HG03066 (cell line): ENCODE measurements at regions not wholly inside any gene's neighbourhood (a gene's known extent, or its start where the extent isn't known, plus 50 kb on each side); places are given as distances from the start of the nearest gene placed in this dataset.
"Not testable (repeated sequence)": the region's sequence is repeated elsewhere in the genome, so short reads cannot be mapped to it uniquely, and the experiment has no call there.

Experiments used
- ATAC-seq: cut with Tn5 transposase; IDR thresholded peaks from one replicate; pipeline ENCODE4 v1.9.1; 2021; ENCODE audit warnings: low read depth; ENCODE audit not compliant: unreplicated experiment

- ATAC-seq, result no peak
These were observed 151.6 kb upstream of the OR4E1 start for GRCh38 chr14:21825149-21825743.

DNA sequence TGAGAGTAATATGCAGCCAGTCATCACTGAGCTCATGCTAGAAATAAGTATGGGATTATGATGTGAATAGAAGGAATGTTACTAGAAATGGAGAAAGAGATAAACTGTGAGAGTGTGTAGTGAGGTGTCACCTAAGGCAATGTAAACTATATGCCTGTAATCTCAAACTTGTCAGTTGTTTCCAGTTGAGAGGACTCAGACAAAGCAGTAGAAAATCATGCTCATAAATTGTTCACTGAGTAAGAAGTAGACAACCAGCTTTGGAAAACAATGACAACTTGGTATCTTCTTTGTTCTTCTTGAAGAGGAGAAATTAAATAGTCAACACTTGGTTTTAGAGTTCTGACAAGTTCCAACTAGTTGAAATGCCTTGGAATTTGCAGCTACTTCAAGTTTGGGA lies 148.5 kb upstream of the OR4E1 start:
- ATAC-seq, result no peak

DNA sequence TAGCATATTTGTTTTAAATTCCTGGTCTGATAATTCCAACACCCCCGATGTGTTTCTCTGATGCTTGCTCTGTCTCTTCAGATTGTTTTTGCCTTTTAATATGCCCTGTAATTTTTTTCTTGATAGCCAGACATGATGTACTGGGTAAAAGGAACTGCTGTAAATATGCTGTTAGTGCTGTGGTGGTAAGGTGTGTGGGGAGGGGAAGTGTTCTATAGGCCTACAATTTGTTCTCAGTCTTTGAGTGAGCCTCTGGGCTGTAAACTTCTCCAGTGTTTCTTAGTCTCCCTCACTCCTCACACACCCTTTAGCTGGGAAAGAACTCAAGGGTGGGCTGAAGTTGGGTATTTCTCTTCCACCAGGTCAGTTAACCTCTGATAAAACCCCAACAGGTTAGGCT lies 147.0 kb upstream of the OR4E1 start:
- ATAC-seq, result no peak

GRCh38 chr14:21819891-21820290 lies 146.3 kb upstream of the OR4E1 start:
- not testable (repeated sequence) for ATAC-seq

GRCh38 chr14:21817010-21817409 lies 143.4 kb upstream of the OR4E1 start:
- not testable (repeated sequence) for ATAC-seq

DNA sequence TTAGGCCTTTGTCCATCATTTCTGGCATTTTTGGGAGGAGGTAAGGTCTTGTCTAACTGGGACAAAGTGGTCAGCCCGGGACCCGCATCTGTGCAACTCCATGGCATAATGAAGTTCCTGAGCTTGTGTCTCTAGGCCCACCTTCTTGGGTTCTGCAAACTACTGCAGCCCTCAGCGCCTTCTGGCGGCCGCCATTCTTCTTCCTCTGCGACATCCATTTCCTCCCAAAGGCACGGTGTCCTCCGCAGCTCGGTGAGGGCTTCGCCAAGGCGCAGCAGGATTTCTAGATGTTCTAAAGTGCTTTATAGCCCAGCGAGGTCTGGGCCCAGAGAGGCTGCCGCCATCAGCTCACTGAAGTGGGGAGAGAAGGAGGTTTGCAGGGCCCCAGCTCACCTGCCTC lies 134.4 kb upstream of the OR4E1 start:
- no peak for ATAC-seq

DNA sequence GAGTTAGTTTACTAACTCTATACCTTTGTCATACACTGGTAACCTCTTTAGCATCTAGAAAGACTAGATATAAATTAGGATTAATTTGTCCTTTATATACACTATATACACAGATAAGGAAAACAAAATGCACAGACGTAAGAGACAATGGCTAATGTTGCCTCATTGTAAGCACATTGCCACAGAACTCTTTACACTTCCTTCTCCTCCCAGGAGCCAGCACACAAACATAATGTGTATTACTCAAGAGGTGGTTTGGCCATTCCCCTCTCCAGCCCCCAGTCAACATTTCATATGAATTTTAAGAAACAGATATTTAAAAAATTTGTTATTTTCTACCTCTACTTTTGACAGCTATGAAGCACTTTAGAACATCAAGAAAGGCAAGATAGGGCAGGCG lies 131.4 kb upstream of the OR4E1 start:
- no peak for ATAC-seq

- no peak for ATAC-seq
These were observed 128.8 kb upstream of the OR4E1 start for GRCh38 chr14:21802441-21802840.

DNA sequence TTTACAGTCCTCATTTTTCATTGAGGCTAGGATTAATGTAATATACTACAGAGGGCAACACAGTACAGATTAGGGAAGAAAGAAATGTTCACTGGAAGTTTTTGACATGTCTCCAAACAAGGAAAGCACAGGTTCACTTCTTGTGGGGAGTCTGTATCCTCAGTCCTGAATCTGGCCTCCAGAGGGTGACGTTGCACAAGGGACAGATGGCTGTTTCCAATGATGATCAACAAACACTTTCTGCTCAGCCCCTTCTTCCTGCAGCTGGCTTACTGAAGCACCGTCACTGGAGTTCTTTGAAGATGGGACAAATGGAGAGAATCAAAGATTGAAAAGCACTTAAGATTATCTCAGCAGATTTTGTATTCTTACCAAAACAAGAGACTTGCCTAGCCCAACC lies 123.3 kb upstream of the OR4E1 start:
- ATAC-seq, result no peak

- no peak for ATAC-seq
These were observed 121.8 kb upstream of the OR4E1 start for GRCh38 chr14:21795456-21795855.

DNA sequence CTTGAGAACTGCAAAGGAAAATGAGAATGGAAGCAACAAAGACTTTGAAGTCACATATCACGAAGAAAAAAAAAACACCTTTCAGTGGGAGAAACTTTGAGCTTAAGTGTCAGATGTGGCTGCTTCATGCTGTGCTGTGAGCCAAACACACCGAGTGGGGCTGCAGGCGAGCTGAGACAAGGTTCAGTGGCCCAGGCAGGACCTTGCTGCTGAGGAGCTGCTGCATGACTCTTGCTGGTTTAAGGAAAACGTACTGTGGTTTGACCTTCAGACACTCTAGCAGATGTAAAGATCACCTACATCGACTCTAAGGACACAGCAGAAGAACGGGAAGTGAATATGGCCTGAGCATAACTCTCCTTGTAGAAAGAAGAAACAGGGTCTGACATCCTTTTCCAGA lies 118.1 kb upstream of the OR4E1 start:
- no peak for ATAC-seq

DNA sequence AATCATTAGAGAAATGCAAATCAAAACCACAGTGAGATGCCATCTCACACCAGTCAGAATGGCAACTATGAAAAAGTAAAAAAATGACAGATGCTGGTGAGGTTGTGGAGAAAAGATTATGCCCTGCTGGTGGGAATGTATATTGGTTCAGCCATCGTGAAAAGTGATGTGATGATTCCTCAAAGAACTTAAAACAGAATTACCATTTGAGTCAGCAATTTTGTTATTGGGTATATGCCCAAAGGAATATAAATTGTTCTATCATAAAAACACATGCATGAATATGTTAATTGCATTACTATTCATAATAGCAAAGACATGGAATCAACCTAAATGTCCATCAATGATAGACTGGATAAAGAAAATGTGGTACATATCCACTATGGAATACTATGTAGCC lies 115.1 kb upstream of the OR4E1 start:
- not testable (repeated sequence) for ATAC-seq

- ATAC-seq, result not testable (repeated sequence)
These were observed 113.6 kb upstream of the OR4E1 start for GRCh38 chr14:21787242-21787641.

DNA sequence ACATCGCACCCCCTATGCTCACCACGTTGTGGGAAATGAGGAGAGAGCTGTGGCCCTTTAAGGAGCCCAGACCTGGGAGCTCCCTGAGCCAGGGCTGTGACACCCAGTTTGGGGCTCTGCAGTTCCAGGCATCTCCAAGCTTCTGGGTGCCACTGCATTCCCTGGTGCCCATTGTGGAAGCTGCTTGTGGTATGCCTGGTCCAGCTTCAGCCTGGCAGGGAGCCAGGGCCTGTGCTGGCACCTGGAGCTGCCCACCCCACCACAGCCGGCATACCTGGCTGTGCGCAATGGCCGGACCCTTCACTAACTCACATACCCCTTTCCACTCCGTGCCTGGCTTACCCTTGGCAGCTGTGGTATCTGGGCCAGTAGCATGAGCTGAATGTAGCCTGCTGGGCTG lies 107.9 kb upstream of the OR4E1 start:
- ATAC-seq, result no peak

DNA sequence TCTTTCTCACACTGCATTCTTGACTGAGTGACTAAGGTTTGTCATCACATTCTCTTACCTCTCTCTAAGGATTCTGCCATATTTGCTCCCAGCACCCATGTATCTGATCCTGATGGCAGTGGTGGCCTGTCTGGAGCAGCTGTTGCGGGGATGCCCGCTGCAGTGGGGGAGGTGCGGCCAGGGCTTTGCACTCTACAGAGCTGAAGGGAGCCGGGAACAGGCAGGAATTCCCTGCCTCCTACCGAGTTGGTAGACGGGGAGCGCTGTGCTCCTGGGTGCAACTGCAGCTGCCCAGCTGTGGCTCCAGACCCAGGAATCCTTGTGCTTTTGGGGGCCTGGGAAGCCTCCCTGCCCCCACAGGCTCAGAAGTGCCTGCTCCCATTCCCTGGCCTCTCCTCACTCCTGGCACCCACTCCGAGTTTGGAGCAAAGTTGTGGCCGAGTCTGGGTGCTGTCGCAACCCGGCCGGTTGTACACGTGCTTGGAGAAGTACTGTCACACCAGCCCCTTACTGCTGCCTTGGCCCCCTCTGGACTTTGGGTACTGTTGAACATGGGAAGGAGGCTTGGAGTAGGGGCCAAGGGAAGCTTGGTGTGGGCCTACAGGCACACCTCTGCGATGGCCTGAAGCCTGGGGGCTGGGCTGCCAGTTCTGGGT lies 106.9 kb upstream of the OR4E1 start:
- ATAC-seq, result no peak

DNA sequence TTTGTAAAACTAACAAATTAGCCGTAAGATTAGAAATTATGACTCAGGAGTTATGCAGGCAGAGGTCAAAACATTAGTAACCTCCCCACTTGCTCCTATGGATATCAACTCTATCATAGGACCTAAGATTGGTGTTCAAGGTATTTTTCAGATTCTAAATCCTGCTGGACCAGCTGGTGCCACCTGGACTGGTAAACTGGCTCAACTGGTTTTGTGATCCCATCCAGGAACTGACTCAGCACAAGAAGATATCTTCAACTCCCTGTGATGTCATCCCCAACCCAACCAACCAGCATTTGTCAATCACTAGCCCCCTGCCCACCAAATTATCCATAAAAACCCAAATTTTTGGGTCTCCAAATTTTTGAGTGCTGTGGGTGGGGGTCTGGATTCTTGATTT lies 98.1 kb upstream of the OR4E1 start:
- ATAC-seq, result no peak

GRCh38 chr14:21768875-21769257 lies 95.2 kb upstream of the OR4E1 start:
- no peak for ATAC-seq

DNA sequence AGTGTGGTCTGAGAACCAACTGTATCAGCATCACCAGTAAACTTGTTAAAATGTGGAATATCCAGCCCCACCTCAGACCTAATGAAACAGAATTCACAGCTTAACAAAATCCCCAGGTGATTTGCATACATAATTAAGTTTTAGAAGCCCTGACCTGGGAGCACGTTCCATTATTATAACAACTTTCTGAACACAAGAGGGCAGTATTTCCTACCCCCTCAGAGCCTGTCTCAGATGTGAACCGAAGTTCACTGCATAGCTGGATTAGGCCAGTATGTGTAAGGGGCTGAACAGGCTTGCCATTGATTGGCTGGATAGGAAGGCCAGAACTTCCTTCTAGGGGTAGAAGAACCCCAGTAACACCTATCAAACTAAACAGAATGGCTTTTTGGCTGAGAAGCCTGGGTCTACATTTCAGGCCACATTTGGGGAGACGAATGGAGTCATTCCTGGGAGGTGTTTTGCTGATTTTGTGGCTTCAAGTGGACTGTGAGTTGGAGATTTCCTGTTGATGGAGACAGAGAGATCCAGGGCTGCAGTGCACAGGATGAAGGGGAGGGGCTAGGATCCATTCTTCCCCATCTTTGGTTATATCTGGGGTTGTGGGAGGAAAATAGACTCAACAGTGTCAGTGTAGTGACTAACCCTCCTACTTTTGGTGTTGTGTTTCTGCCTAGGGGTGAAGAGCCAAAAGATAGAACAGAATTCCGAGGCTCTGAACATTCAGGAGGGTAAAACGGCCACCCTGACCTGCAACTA lies 94.7 kb upstream of the OR4E1 start:
- ATAC-seq, result no peak

DNA sequence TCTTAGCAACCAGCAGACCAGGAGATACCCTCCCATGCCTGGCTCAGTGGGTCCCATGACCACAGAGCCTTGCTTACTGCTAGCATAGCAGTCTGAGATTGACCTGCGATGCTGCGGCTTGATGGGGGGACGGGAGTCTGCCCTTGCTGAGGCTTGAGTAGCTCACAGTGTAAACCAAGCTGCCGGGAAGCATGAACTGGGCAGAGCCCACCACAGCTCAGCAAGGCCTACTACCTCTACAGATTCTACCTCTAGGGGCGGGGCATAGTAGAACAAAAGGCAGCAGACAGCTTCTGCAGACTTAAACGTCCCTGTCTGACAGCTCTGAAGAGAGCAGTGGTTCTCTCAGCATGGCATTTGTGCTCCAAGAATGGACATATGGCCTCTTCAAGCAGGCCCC lies 86.7 kb upstream of the OR4E1 start:
- not testable (repeated sequence) for ATAC-seq

- no peak for ATAC-seq
These were observed 75.8 kb upstream of the OR4E1 start for GRCh38 chr14:21749306-21749868.

DNA sequence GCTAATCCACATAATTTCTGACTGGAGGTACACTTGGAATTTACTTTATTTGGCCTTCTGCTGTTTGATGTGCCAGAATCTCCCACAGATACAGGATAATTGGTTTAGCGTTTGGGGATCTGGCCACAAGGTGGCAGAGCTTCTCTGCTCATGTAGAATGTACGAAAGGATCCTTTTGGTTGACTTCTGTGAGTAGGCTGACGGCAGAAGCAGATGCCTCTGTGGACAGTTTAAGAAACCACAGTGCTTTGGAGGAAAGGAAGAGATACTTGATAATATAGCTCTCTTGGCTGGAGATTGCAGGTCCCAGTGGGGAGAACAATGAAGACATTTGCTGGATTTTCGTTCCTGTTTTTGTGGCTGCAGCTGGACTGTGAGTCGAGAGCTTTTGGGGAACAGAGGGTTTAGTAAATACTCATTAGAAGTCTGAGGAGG lies 75.3 kb upstream of the OR4E1 start:
- ATAC-seq, result no peak
